Left lung (tissue), 4 donors: ENCODE measurements at regions not wholly inside any gene's neighbourhood (a gene's known extent, or its start where the extent isn't known, plus 50 kb on each side); places are given as distances from the start of the nearest gene placed in this dataset.
"Not testable (repeated sequence)": the region's sequence is repeated elsewhere in the genome, so short reads cannot be mapped to it uniquely, and the experiment has no call there.

Experiments
- ATAC-seq: fragments of 200-7000 bp; cut with Tn5 transposase; one replicate; pipeline ENCODE4 v1.9.1; 2020; ENCODE audit warnings: moderate library complexity
- DNase-seq, 4 donors: peaks; one replicate each; pipeline ENCODE4 v3.0.0-alpha.2; 2013 to 2020
- H3K27ac ChIP-seq, 2 donors: fragments of 200-600 bp; sonication (generic) in 1 of 2; one replicate each; pipeline versions ENCODE4 v1.5.0 to v1.8.0; 2020 to 2021
- H3K27me3 ChIP-seq, 2 donors: fragments of 200-600 bp; sonication (generic) in 1 of 2; one replicate each; pipeline versions ENCODE4 v1.5.0 to v1.8.0; 2020 to 2021
- H3K36me3 ChIP-seq, 2 donors: fragments of 200-600 bp; sonication (generic) in 1 of 2; one replicate each; pipeline versions ENCODE4 v1.5.0 to v1.8.0; 2020 to 2021
- H3K4me1 ChIP-seq, 2 donors: fragments of 200-600 bp; one replicate each; pipeline ENCODE4 v1.8.0; 2021
- H3K4me3 ChIP-seq, 2 donors: fragments of 200-600 bp; sonication (generic) in 1 of 2; one replicate each; pipeline versions ENCODE4 v1.5.0 to v1.8.0; 2020 to 2021; ENCODE audit warnings: mild to moderate bottlenecking in 1 of 2
- H3K9me3 ChIP-seq, 2 donors: fragments of 200-600 bp; sonication (generic) in 1 of 2; one replicate each; pipeline versions ENCODE4 v1.5.0 to v1.8.0; 2020 to 2021
- CTCF ChIP-seq, 2 donors: fragments of 200-600 bp; sonication (generic) in 1 of 2; IDR thresholded peaks; one replicate each; pipeline versions ENCODE4 v1.5.0 to v1.8.0; 2021; ENCODE audit warnings: antibody characterized with exemption in 2 of 2
- intact Hi-C, 2 donors: fragments of 100-400 bp; cut with DNase I; formaldehyde crosslinking; loops; one replicate each; pipeline versions ENCODE4 v1.11.2 to v1.14.2; 2022
- donor health status: DM: no; HTN: yes; CAD: no.
- donor health status: DM: no; HTN: no; CAD: no.

GRCh38 chr16:26595199-26595598 is 471.5 kb upstream of the C16orf82 start:
- Histone ChIP-seq H3K4me3 (no peak overlapping the region), H3K9me3 (no peaks in the 10 kb centered on the region), H3K36me3 (no peaks in the 10 kb centered on the region), H3K27me3 (no peaks in the 10 kb centered on the region), H3K27ac (no peak overlapping the region), H3K4me1 (no peaks in the 10 kb centered on the region)
- ATAC-seq (no peak), DNase-seq (no peak)
- TF ChIP-seq CTCF (IDR thresholded peaks at IDR 0.05) = no peak
- intact Hi-C loops = no loop called here

GRCh38 chr16:26596033-26596432 is 470.7 kb upstream of the C16orf82 start:
- H3K27me3 ChIP-seq, H3K9me3 ChIP-seq, DNase-seq, H3K4me1 ChIP-seq, H3K27ac ChIP-seq, intact Hi-C loops, H3K4me3 ChIP-seq, ATAC-seq, H3K36me3 ChIP-seq: not testable (repeated sequence)

- DNase-seq (no peak), ATAC-seq (no peak)
- intact Hi-C loops = no loop called here
- Histone ChIP-seq H3K27me3 (no peaks in the 10 kb centered on the region), H3K4me1 (no peaks in the 10 kb centered on the region), H3K9me3 (no peaks in the 10 kb centered on the region), H3K27ac (no peak overlapping the region), H3K4me3 (no peak overlapping the region), H3K36me3 (no peaks in the 10 kb centered on the region)
- TF ChIP-seq CTCF (IDR thresholded peaks at IDR 0.05) = no peak
These were observed 468.7 kb upstream of the C16orf82 start for GRCh38 chr16:26598061-26598460.

- Histone ChIP-seq H3K27ac (no peak overlapping the region), H3K27me3 (no peaks in the 10 kb centered on the region), H3K4me3 (no peak overlapping the region), H3K36me3 (no peaks in the 10 kb centered on the region), H3K4me1 (no peaks in the 10 kb centered on the region), H3K9me3 (no peaks in the 10 kb centered on the region)
- intact Hi-C loops = no loop called here
- ATAC-seq (no peak), DNase-seq (no peak)
- TF ChIP-seq CTCF (IDR thresholded peaks at IDR 0.05) = no peak
These were observed 467.5 kb upstream of the C16orf82 start for GRCh38 chr16:26598998-26599784.

- TF ChIP-seq CTCF (IDR thresholded peaks at IDR 0.05) = no peak
- ATAC-seq (no peak), DNase-seq (no peak)
- Histone ChIP-seq H3K27ac (no peak overlapping the region), H3K4me3 (no peak overlapping the region), H3K9me3 (no peaks in the 10 kb centered on the region), H3K36me3 (no peaks in the 10 kb centered on the region), H3K27me3 (no peaks in the 10 kb centered on the region), H3K4me1 (no peaks in the 10 kb centered on the region)
- intact Hi-C loops = no loop called here
These were observed 467.0 kb upstream of the C16orf82 start for GRCh38 chr16:26599785-26600104.

GRCh38 chr16:26601335-26601734 is 465.4 kb upstream of the C16orf82 start:
- Histone ChIP-seq H3K36me3 (no peaks in the 10 kb centered on the region), H3K9me3 (no peaks in the 10 kb centered on the region), H3K4me1 (no peaks in the 10 kb centered on the region), H3K4me3 (no peak overlapping the region), H3K27me3 (no peaks in the 10 kb centered on the region), H3K27ac (no peak overlapping the region)
- DNase-seq (no peak), ATAC-seq (no peak)
- no peak for TF ChIP-seq CTCF (IDR thresholded peaks at IDR 0.05)
- intact Hi-C loops = no loop called here
